IgD-negative memory B cell (primary cell): ENCODE measurements at regions not wholly inside any gene's neighbourhood (a gene's known extent, or its start where the extent isn't known, plus 50 kb on each side); places are given as distances from the start of the nearest gene placed in this dataset.

Experiments
- H3K27ac Mint-ChIP-seq, 3 donors: one replicate each; pipeline ENCODE4 v1.8.0; 2020 to 2022; ENCODE audit warnings: mild to moderate bottlenecking in 3 of 3, mixed read lengths in 3 of 3, moderate library complexity in 1 of 3
- H3K27me3 Mint-ChIP-seq: one replicate; pipeline ENCODE4 v1.8.0; 2021; ENCODE audit warnings: mixed read lengths
- H3K36me3 Mint-ChIP-seq: one replicate; pipeline ENCODE4 v1.8.0; 2020; ENCODE audit warnings: mild to moderate bottlenecking, mixed read lengths
- H3K4me1 Mint-ChIP-seq, 3 donors: one replicate each; pipeline ENCODE4 v1.8.0; 2020 to 2022; ENCODE audit warnings: mixed read lengths in 3 of 3, mild to moderate bottlenecking in 1 of 3
- H3K4me3 Mint-ChIP-seq, 4 donors: one replicate each; pipeline ENCODE4 v1.8.0; 2020 to 2022; ENCODE audit warnings: mild to moderate bottlenecking in 4 of 4, mixed read lengths in 4 of 4, moderate library complexity in 3 of 4
- H3K9me3 Mint-ChIP-seq, 3 donors: one replicate each; pipeline ENCODE4 v1.8.0; 2020 to 2021; ENCODE audit warnings: mixed read lengths in 3 of 3, mild to moderate bottlenecking in 1 of 3

DNA sequence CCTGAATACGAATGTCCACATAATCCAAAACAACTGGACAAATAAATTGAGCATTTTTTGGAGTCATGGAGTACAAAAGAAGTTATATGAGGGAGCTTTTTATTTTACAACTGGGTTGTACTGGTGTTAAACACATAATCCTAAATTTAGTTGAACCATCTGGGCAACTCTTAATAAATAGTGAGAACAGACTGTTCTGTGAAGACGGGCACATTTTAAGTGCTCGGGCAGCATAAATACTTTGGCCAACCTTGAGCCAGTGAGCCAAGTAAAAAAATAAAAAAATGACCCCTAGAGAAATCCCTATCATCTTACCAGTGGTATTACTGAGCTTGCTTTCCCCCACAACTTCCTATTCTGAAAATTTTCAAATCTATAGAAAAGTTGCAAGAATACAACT, 50.9 kb upstream of the PSME4 start:
- H3K36me3 Mint-ChIP-seq: peaks cover 20% of the 10 kb centered on the region
- peaks cover 0 to 2% (median 0%) of the 10 kb centered on the region in 3 donors for H3K4me1 Mint-ChIP-seq
- H3K27ac Mint-ChIP-seq: no peak overlapping the region
- no peaks in the 10 kb centered on the region for H3K27me3 Mint-ChIP-seq
- peaks cover 0 to 16% (median 5%) of the 10 kb centered on the region in 3 donors for H3K9me3 Mint-ChIP-seq
- H3K4me3 Mint-ChIP-seq: no peak overlapping the region

DNA sequence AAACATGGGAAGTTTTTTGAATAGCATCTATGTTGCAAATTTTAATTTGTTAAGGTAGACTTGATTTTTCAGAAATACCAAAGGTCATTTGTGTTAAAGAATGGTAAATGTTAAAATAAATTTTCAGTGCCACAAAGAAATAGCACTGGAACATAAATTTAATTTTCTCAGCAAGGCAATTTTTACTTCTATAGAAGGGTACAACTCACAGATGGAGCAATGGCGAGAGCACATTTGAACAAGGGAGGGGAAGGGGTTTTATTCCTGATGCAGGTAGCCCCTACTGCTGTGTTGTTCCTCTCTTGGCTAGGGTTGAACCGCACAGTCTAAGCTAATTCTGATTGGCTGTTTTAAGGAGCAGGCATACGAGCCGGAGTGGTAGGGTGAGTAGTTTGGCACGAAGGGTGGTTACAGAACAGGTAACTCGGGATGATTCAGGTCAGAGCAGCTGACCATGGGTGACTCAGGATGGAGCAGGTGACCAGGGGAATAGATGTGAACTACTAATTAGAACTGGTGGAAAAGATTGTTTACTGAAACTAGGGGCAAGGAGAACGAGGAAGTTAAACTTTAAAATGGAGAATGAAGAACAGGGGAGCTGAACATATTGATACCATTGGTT, 50.1 kb upstream of the PSME4 start:
- no peak overlapping the region for H3K27ac Mint-ChIP-seq
- H3K4me1 Mint-ChIP-seq: peaks cover 0 to 2% (median 2%) of the 10 kb centered on the region in 3 donors
- no peaks in the 10 kb centered on the region for H3K27me3 Mint-ChIP-seq
- H3K36me3 Mint-ChIP-seq: peaks cover 16% of the 10 kb centered on the region
- peaks cover 0 to 16% (median 5%) of the 10 kb centered on the region in 3 donors for H3K9me3 Mint-ChIP-seq
- no peak overlapping the region for H3K4me3 Mint-ChIP-seq
